ENCODE measurements at regions not wholly inside any gene's neighbourhood (a gene's known extent, or its start where the extent isn't known, plus 50 kb on each side); places are given as distances from the start of the nearest gene placed in this dataset.

GRCh38 chr6:120328521-120328920 lies 979.0 kb upstream of the MAN1A1 start:
- TF ChIP-seq RFX5 (IDR thresholded peaks at IDR 0.05; ENCODE audit: borderline replicate concordance, low read depth, low read length) (no peak), EP300 (IDR thresholded peaks at IDR 0.05; ENCODE audit: borderline replicate concordance in 1 of 2, low read depth in 2 of 2, low read length in 2 of 2) (no peak), ATF2 (IDR thresholded peaks at IDR 0.05; ENCODE audit: low read length) (no peak), HDAC2 (IDR thresholded peaks at IDR 0.05; ENCODE audit: borderline replicate concordance in 1 of 2, low read depth in 2 of 2, low read length in 2 of 2) (no peak)
